ENCODE measurements at regions not wholly inside any gene's neighbourhood (a gene's known extent, or its start where the extent isn't known, plus 50 kb on each side); places are given as distances from the start of the nearest gene placed in this dataset.

DNA sequence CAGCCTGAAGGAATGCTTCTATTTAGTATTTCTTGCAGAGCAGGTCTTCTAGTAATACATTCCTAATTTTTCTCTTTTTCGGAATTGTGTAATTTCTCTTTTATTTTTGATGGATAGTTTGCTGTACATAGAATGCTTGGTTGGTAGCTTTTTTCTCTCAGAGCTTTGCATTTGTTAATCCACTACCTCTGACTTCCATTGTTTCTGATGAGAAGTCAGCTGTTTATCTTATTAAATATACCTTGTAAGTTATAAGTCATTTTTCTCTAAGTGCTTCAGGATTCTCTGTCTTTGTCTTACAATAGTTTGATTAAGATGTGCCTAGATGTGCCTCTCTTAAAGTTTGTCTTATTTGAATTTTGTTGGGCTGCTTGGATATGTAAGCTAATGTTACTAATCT is 101.9 kb downstream of the HTR1A start:
- H3K27me3 ChIP-seq (ENCODE audit: insufficient read depth, low read length) = no peaks in the 10 kb centered on the region
- no peaks in the 10 kb centered on the region for H3K4me1 ChIP-seq (ENCODE audit: insufficient read depth, low read length)
- Mint-ChIP-seq H3K36me3 (ENCODE audit: insufficient read depth in 1 of 3, low read depth in 3 of 3) (peaks cover 5 to 17% (median 17%) of the 10 kb centered on the region in 3 experiments), H3K27ac (no peak overlapping the region), H3K4me1 (no peaks in the 10 kb centered on the region), H3K27me3 (ENCODE audit: low read depth) (no peaks in the 10 kb centered on the region), H3K4me3 (no peak overlapping the region), H3K9me3 (peaks cover 27 to 28% of the 10 kb centered on the region in 2 experiments)
- no peak overlapping the region for H2BK12ac ChIP-seq (ENCODE audit: insufficient read length, low read depth, low read length)
- H3K79me2 ChIP-seq (ENCODE audit: insufficient read depth, low read length) = no peaks in the 10 kb centered on the region
- TF ChIP-seq, protein P1, sequence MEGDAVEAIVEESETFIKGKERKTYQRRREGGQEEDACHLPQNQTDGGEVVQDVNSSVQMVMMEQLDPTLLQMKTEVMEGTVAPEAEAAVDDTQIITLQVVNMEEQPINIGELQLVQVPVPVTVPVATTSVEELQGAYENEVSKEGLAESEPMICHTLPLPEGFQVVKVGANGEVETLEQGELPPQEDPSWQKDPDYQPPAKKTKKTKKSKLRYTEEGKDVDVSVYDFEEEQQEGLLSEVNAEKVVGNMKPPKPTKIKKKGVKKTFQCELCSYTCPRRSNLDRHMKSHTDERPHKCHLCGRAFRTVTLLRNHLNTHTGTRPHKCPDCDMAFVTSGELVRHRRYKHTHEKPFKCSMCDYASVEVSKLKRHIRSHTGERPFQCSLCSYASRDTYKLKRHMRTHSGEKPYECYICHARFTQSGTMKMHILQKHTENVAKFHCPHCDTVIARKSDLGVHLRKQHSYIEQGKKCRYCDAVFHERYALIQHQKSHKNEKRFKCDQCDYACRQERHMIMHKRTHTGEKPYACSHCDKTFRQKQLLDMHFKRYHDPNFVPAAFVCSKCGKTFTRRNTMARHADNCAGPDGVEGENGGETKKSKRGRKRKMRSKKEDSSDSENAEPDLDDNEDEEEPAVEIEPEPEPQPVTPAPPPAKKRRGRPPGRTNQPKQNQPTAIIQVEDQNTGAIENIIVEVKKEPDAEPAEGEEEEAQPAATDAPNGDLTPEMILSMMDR (conservative IDR thresholded peaks at IDR 0.05) = no peak
- no peak overlapping the region for H3K4ac ChIP-seq (ENCODE audit: low read depth, low read length)
- H4K8ac ChIP-seq (replicated peaks; ENCODE audit: insufficient read length, low read depth, low read length) = no peak overlapping the region
- H2BK120ac ChIP-seq (ENCODE audit: low read depth, low read length, poor library complexity, severe bottlenecking) = no peak overlapping the region
- H3K9ac ChIP-seq (ENCODE audit: extremely low read depth, insufficient read length, low read length) = no peak overlapping the region
- H2BK5ac ChIP-seq (ENCODE audit: insufficient read length, low read length) = no peak overlapping the region
- H2AFZ ChIP-seq (ENCODE audit: low read length) = no peak overlapping the region
- WGBS (ENCODE audit: extremely low coverage, insufficient read length, low lambda C conversion rate) = no CpG with 5 or more reads among the region's 1 CpG
- H2AK5ac ChIP-seq (ENCODE audit: insufficient read length, low read length) = no peak overlapping the region
- no peaks in the 10 kb centered on the region for H3K79me1 ChIP-seq (ENCODE audit: insufficient read depth, low read depth, low read length, poor library complexity, severe bottlenecking)
- H4K20me1 ChIP-seq (ENCODE audit: control insufficient read depth, insufficient read depth, insufficient read length) = no peaks in the 10 kb centered on the region
- no peak overlapping the region for H4K5ac ChIP-seq (ENCODE audit: insufficient read length, low read depth, low read length)
- H3K14ac ChIP-seq (ENCODE audit: insufficient read depth, low read length) = no peak overlapping the region
- H3K4me2 ChIP-seq (ENCODE audit: insufficient read depth, insufficient read length, low read length) = no peak overlapping the region
- H2BK20ac ChIP-seq (ENCODE audit: low read depth, low read length, poor library complexity, severe bottlenecking) = no peak overlapping the region
- no peak for DNase-seq
- no peak overlapping the region for H3T11ph ChIP-seq (ENCODE audit: low read length)
- H2BK15ac ChIP-seq (ENCODE audit: low read depth, low read length) = no peak overlapping the region
- H3K9me3 ChIP-seq (ENCODE audit: control insufficient read depth, low read depth, low read length) = peaks cover 8% of the 10 kb centered on the region
- no peak overlapping the region for H4K91ac ChIP-seq (ENCODE audit: insufficient read length, low read depth, low read length)
- no peak overlapping the region for H3K56ac ChIP-seq (ENCODE audit: insufficient read length, low read depth, low read length)
- H3K27ac ChIP-seq (ENCODE audit: insufficient read length, low read depth, low read length) = no peak overlapping the region
- no peak overlapping the region for H3K23ac ChIP-seq (ENCODE audit: insufficient read length, low read depth, low read length)
- no peak overlapping the region for H3K18ac ChIP-seq (ENCODE audit: insufficient read length, low read depth, low read length)
- H3K23me2 ChIP-seq (ENCODE audit: insufficient read length, low read depth, low read length, poor library complexity, severe bottlenecking) = no peaks in the 10 kb centered on the region

Measured in H9 (cell line).